DND-41 (cell line): ENCODE measurements at regions not wholly inside any gene's neighbourhood (a gene's known extent, or its start where the extent isn't known, plus 50 kb on each side); places are given as distances from the start of the nearest gene placed in this dataset.

Source experiments
- ATAC-seq: fragments of 200-7000 bp; cut with Tn5 transposase; 3 replicates; pipeline ENCODE4 v1.9.1; 2021; ENCODE audit warnings: low read depth; ENCODE audit not compliant: insufficient read depth
- DNase-seq: peaks from one replicate; pipeline ENCODE4 v3.0.0-alpha.2; 2020
- H2AFZ ChIP-seq: 2 replicates; pipeline ENCODE4 v1.6.0; 2012; ENCODE audit warnings: low read depth, low read length
- H3K27ac ChIP-seq: 2 replicates; pipeline ENCODE4 v1.5.1; 2012; ENCODE audit warnings: low read length, inconsistent platforms
- H3K27me3 ChIP-seq: fragments of 200-600 bp; sonication (generic); 2 replicates; pipeline ENCODE4 v1.6.0; 2012; ENCODE audit warnings: low read length, mild to moderate bottlenecking, inconsistent platforms; ENCODE audit not compliant: insufficient read depth, poor library complexity
- H3K36me3 ChIP-seq: 2 replicates; pipeline ENCODE4 v1.5.1; 2012; ENCODE audit warnings: low read length, inconsistent platforms; ENCODE audit not compliant: insufficient read depth
- H3K4me1 ChIP-seq: 2 replicates; pipeline ENCODE4 v1.5.1; 2012; ENCODE audit warnings: mild to moderate bottlenecking, low read length; ENCODE audit not compliant: insufficient read depth
- H3K4me2 ChIP-seq: 2 replicates; pipeline ENCODE4 v1.6.0; 2012; ENCODE audit warnings: mild to moderate bottlenecking, moderate library complexity, low read length, inconsistent platforms; ENCODE audit not compliant: insufficient read depth
- H3K4me3 ChIP-seq, 2 experiments: fragments of 200-600 bp in 1 of 2; shearing (Covaris generic) in 1 of 2; 2 replicates each; pipeline ENCODE4 v1.5.1; 2012 to 2016; ENCODE audit warnings: inconsistent platforms in 2 of 2, low read length in 2 of 2, mild to moderate bottlenecking in 2 of 2, low read depth in 1 of 2, moderate library complexity in 1 of 2
- H3K79me2 ChIP-seq: 2 replicates; pipeline ENCODE4 v1.6.0; 2012; ENCODE audit warnings: low read length, inconsistent platforms; ENCODE audit not compliant: insufficient read depth
- H3K9ac ChIP-seq: 2 replicates; pipeline ENCODE4 v1.6.0; 2012; ENCODE audit warnings: low read depth, mild to moderate bottlenecking, inconsistent platforms, low read length, moderate library complexity
- H3K9me3 ChIP-seq: 2 replicates; pipeline ENCODE4 v1.5.1; 2012; ENCODE audit warnings: low read length, moderate library complexity, mild to moderate bottlenecking, inconsistent platforms; ENCODE audit not compliant: insufficient read depth, severe bottlenecking
- H4K20me1 ChIP-seq: 2 replicates; pipeline ENCODE4 v1.6.0; 2012; ENCODE audit warnings: low read length; ENCODE audit not compliant: insufficient read depth
- CTCF ChIP-seq: IDR thresholded peaks from 2 replicates; pipeline ENCODE4 v1.5.1; 2012; ENCODE audit warnings: borderline replicate concordance, low read length, moderate library complexity, mild to moderate bottlenecking; ENCODE audit not compliant: poor library complexity, severe bottlenecking; ENCODE audit errors: extremely low read depth
- EZH2 ChIP-seq: IDR thresholded peaks from 3 replicates; pipeline ENCODE4 v1.6.1; 2012; ENCODE audit warnings: borderline replicate concordance, low read depth, mild to moderate bottlenecking, moderate library complexity, low read length, inconsistent platforms; ENCODE audit not compliant: severe bottlenecking

DNA sequence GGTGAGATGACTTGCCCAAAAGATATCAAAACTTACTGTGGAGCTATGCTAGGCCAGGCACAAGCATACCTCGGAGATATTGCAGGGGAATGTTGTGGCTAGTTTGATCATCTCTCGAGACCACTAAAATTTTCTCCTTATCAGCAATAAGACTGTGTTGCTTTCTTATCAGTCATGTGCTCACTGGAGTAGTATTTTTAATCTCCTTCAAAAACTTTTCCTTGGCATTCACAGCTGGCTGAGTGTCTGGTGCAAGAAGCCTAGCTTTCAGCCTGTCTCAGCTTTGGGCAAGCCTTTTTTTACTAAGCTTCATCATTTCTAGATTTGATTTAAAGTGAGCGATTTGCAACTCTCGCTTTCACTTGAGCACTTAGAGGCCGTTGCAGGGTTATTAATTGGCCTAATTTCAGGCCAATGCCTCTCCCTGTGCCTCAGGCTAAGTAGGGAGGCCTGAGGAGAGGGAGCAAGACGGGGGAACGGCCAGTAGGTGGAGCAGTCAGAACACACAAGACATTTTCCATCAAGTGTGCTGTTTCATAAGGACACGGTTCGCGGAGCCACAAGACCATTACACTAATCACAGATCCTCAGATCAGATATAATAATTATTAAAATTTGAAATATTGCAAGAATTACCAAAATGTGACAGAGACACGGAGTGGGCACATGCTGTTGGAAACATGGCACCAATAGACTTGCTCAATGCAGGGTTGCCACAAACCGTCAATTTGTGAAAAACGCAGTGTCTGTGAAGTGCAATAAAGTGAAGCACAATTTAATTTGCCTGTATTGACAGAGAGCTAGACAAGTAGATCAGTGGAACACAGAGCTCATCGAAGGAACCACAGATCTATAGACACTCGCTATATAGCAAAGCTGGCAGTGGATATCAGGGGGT lies 106.8 kb upstream of the SIRPG start:
- no peaks in the 10 kb centered on the region for H3K36me3 ChIP-seq
- TF ChIP-seq EZH2 (no peak), CTCF (peak; percentile 89)
- H4K20me1 ChIP-seq, result no peaks in the 10 kb centered on the region
- no peak overlapping the region for H3K9ac ChIP-seq
- H3K4me1 ChIP-seq, result no peaks in the 10 kb centered on the region
- no peaks in the 10 kb centered on the region for H3K9me3 ChIP-seq
- no peak overlapping the region for H3K4me2 ChIP-seq
- H3K4me3 ChIP-seq, result no peak overlapping the region
- no peaks in the 10 kb centered on the region for H3K79me2 ChIP-seq
- H3K27ac ChIP-seq, result no peak overlapping the region
- H2AFZ ChIP-seq, result no peak overlapping the region
- DNase-seq, result peak; percentile 67
- H3K27me3 ChIP-seq, result peaks cover 9% of the 10 kb centered on the region
- peak; percentile 94 for ATAC-seq

- H3K9me3 ChIP-seq, result no peaks in the 10 kb centered on the region
- ATAC-seq, result no peak
- peaks cover 21% of the 10 kb centered on the region for H3K27me3 ChIP-seq
- H3K79me2 ChIP-seq, result no peaks in the 10 kb centered on the region
- H3K36me3 ChIP-seq, result no peaks in the 10 kb centered on the region
- DNase-seq, result no peak
- no peak overlapping the region for H3K9ac ChIP-seq
- H4K20me1 ChIP-seq, result no peaks in the 10 kb centered on the region
- no peak overlapping the region for H3K27ac ChIP-seq
- H2AFZ ChIP-seq, result no peak overlapping the region
- no peak for TF ChIP-seq EZH2
- H3K4me3 ChIP-seq, result no peak overlapping the region
- H3K4me1 ChIP-seq, result no peaks in the 10 kb centered on the region
- no peak overlapping the region for H3K4me2 ChIP-seq
Observed at GRCh38 chr20:1761598-1761997, 104.0 kb upstream of the SIRPG start.

GRCh38 chr20:1761116-1761515 lies 103.5 kb upstream of the SIRPG start:
- H3K27ac ChIP-seq, result no peak overlapping the region
- ATAC-seq, result no peak
- DNase-seq, result no peak
- H3K79me2 ChIP-seq, result no peaks in the 10 kb centered on the region
- H3K4me3 ChIP-seq, result no peak overlapping the region
- H3K4me1 ChIP-seq, result no peaks in the 10 kb centered on the region
- H2AFZ ChIP-seq, result no peak overlapping the region
- no peaks in the 10 kb centered on the region for H3K36me3 ChIP-seq
- no peaks in the 10 kb centered on the region for H4K20me1 ChIP-seq
- no peaks in the 10 kb centered on the region for H3K9me3 ChIP-seq
- TF ChIP-seq CTCF, result no peak
- no peak for TF ChIP-seq EZH2
- H3K4me2 ChIP-seq, result no peak overlapping the region
- H3K9ac ChIP-seq, result no peak overlapping the region
- H3K27me3 ChIP-seq, result peaks cover 21% of the 10 kb centered on the region

DNA sequence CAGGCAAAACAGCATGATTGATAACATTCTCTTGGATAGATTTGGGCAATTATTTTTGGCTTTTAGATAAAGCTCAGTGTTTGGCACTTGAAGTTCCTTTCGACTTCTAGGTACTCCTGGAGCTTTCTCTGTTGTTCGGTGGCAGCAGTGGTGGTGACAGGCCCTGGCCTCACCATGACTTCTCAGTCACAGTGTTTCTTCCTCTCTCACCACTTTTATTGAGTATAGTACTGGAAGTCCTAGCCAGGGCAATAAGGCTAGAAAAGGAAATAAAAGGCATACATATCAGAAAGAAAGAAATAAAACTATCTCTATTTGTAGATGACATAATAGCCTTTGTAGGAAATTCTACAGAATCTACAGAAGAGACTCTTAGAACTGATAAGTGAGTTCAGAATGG lies 101.2 kb upstream of the SIRPG start:
- ATAC-seq, result no peak
- Histone ChIP-seq H3K9me3 (no peaks in the 10 kb centered on the region), H2AFZ (no peak overlapping the region), H3K79me2 (no peaks in the 10 kb centered on the region), H3K36me3 (no peaks in the 10 kb centered on the region), H3K9ac (no peak overlapping the region), H3K4me3 (no peak overlapping the region), H3K27ac (no peak overlapping the region), H3K4me1 (no peaks in the 10 kb centered on the region), H4K20me1 (no peaks in the 10 kb centered on the region), H3K27me3 (peaks cover 24% of the 10 kb centered on the region), H3K4me2 (no peak overlapping the region)
- DNase-seq, result no peak
- no peak for TF ChIP-seq EZH2
- no peak for TF ChIP-seq CTCF
